Upper lobe of left lung (tissue), 4 donors: ENCODE measurements at regions not wholly inside any gene's neighbourhood (a gene's known extent, or its start where the extent isn't known, plus 50 kb on each side); places are given as distances from the start of the nearest gene placed in this dataset.

Source experiments
- CTCF ChIP-seq, 6 experiments: fragments of 450-650 bp in 4 of 6; fragments of 200-600 bp in 2 of 6; sonication (generic) in 2 of 6; IDR thresholded peaks; one replicate each; pipeline ENCODE4 v1.5.1; 2016 to 2019; ENCODE audit warnings: antibody characterized with exemption in 6 of 6
- POLR2AphosphoS5 ChIP-seq, 2 donors: sonication (generic); formaldehyde crosslinking; IDR thresholded peaks; one replicate each; pipeline ENCODE4 v1.5.1; 2017; ENCODE audit warnings: antibody characterized with exemption in 2 of 2

GRCh38 chr1:187249196-187249595, 420.4 kb downstream of the PLA2G4A start:
- TF ChIP-seq CTCF (IDR thresholded peaks at IDR 0.05) (no peak), POLR2AphosphoS5 (IDR thresholded peaks at IDR 0.05) (no peak)
